ENCODE measurements at regions not wholly inside any gene's neighbourhood (a gene's known extent, or its start where the extent isn't known, plus 50 kb on each side); places are given as distances from the start of the nearest gene placed in this dataset.

- intact Hi-C loops (cut with DNase I): no loop called here
- no peak for TF ChIP-seq CTCF (IDR thresholded peaks at IDR 0.05)
- TF ChIP-seq POLR2A (IDR thresholded peaks at IDR 0.05): no peak
- H3K27ac ChIP-seq: no peak overlapping the region
- H3K36me3 ChIP-seq: no peaks in the 10 kb centered on the region
- no peaks in the 10 kb centered on the region for H3K9me3 ChIP-seq
- peaks cover 5 to 13% (median 7%) of the 10 kb centered on the region in 3 donors for H3K4me1 ChIP-seq
- no peak for DNase-seq
- H3K4me3 ChIP-seq: no peak overlapping the region
- H3K27me3 ChIP-seq: no peaks in the 10 kb centered on the region
- WGBS, 2 donors: 70 to 74% methylated on average over 4 of the region's 4 CpGs
These were observed 566.4 kb upstream of the ID2 start for GRCh38 chr2:8115456-8115855.

GRCh38 chr2:8115966-8116365, 565.9 kb upstream of the ID2 start:
- no peak for TF ChIP-seq CTCF (IDR thresholded peaks at IDR 0.05)
- no peak for TF ChIP-seq POLR2A (IDR thresholded peaks at IDR 0.05)
- H3K4me3 ChIP-seq: no peak overlapping the region
- no peaks in the 10 kb centered on the region for H3K36me3 ChIP-seq
- H3K27ac ChIP-seq: no peak overlapping the region
- no peaks in the 10 kb centered on the region for H3K9me3 ChIP-seq
- intact Hi-C loops (cut with DNase I): no loop called here
- peaks cover 5 to 15% (median 7%) of the 10 kb centered on the region in 3 donors for H3K4me1 ChIP-seq
- 73 to 85% methylated on average over 3 of the region's 3 CpGs for WGBS, 2 donors
- no peaks in the 10 kb centered on the region for H3K27me3 ChIP-seq
- DNase-seq: no peak

GRCh38 chr2:8116661-8117060, 565.2 kb upstream of the ID2 start:
- 73 to 80% methylated on average over 6 to 7 of the region's 7 CpGs for WGBS, 2 donors
- TF ChIP-seq POLR2A (IDR thresholded peaks at IDR 0.05) (no peak), CTCF (IDR thresholded peaks at IDR 0.05) (no peak)

GRCh38 chr2:8118940-8119781, 562.7 kb upstream of the ID2 start:
- TF ChIP-seq CTCF (IDR thresholded peaks at IDR 0.05) (no peak), POLR2A (IDR thresholded peaks at IDR 0.05) (no peak)
- no peak for DNase-seq
- WGBS, 2 donors: 90 to 92% methylated on average over 14 of the region's 14 CpGs
- H3K36me3 ChIP-seq: no peaks in the 10 kb centered on the region
- H3K27ac ChIP-seq: peak overlapping the region in 3 of 4 donors; percentile 6 to 57 (median 31)
- H3K9me3 ChIP-seq: no peaks in the 10 kb centered on the region
- H3K27me3 ChIP-seq: no peaks in the 10 kb centered on the region
- peaks cover 5 to 15% (median 7%) of the 10 kb centered on the region in 3 donors for H3K4me1 ChIP-seq
- peak overlapping the region in 1 of 4 donors; percentile 20 for H3K4me3 ChIP-seq
- intact Hi-C loops (cut with DNase I): no loop called here

More at GRCh38 chr2:8116661-8117060, 565.2 kb upstream of the ID2 start:
- Histone ChIP-seq H3K4me3 (no peak overlapping the region), H3K27me3 (no peaks in the 10 kb centered on the region), H3K27ac (no peak overlapping the region), H3K36me3 (no peaks in the 10 kb centered on the region), H3K9me3 (no peaks in the 10 kb centered on the region), H3K4me1 (peaks cover 5 to 15% (median 7%) of the 10 kb centered on the region in 3 donors)
- intact Hi-C loops (cut with DNase I): no loop called here
- no peak for DNase-seq

DNA sequence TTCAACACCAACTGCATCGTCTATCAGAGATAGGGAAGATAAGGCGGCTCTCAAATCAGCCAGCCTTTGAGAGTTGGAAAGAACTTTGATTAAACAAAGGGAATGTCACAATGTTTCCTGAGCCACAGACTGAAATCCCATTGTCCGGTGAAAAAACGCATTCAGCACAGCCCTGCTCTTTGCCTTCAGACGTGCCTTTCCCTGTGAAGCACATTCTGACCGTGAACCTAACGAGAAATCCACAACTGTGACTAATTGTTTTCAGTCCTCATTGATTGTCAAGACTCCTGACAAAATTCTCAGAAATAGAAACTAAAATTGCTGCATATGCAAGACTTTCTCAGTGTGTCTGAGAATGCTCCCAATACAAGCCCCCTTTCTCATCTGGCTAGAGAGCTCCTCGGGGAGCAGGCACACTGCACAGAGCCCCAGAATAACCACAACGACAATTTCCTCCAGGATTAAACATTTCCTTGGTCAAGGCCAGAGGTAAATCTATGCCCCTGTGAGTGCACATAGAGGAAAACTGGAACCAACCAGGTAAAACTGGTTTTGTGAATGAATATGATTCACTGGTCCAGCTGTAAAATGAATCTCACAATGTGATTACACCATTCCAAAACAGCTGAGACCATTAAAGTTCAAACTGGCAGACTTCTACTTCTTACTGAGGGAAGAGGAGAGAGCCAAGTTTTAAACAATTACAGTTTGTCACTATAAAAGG, 561.9 kb upstream of the ID2 start:
- Histone ChIP-seq H3K27ac (peak overlapping the region; percentile 6 to 57 (median 25)), H3K36me3 (no peaks in the 10 kb centered on the region), H3K9me3 (no peaks in the 10 kb centered on the region), H3K27me3 (no peaks in the 10 kb centered on the region), H3K4me1 (peaks cover 5 to 15% (median 7%) of the 10 kb centered on the region in 3 donors), H3K4me3 (peak overlapping the region in 1 of 4 donors; percentile 20)
- intact Hi-C loops (cut with DNase I): no loop called here
- DNase-seq: no peak
- TF ChIP-seq POLR2A (IDR thresholded peaks at IDR 0.05) (no peak), CTCF (IDR thresholded peaks at IDR 0.05) (no peak)
- 48 to 51% methylated on average over 7 to 9 of the region's 9 CpGs for WGBS, 2 donors
